HEK293 (cell line): ENCODE measurements at regions not wholly inside any gene's neighbourhood (a gene's known extent, or its start where the extent isn't known, plus 50 kb on each side); places are given as distances from the start of the nearest gene placed in this dataset.

Experiments used
- CTCF ChIA-PET: fragments of 350-600 bp; formaldehyde crosslinking; extraction: SDS; loops from one replicate; lab custom pipeline; 2021; ENCODE audit warnings: antibody characterized with exemption; lab: Yijun Ruan, JAX
- POLR2A ChIA-PET: fragments of 300-600 bp; formaldehyde crosslinking; extraction: SDS; loops from one replicate; lab custom pipeline; 2020; ENCODE audit warnings: antibody characterized with exemption, inconsistent platforms; lab: Yijun Ruan, JAX
- H3K27ac ChIP-seq: fragments of 200-500 bp; sonication (Bioruptor generic); 2 replicates; pipeline ENCODE4 v1.5.1; 2014; ENCODE audit warnings: low read depth, low read length, control low read depth, inconsistent platforms; ENCODE audit errors: extremely low read depth
- H3K36me3 ChIP-seq, 2 experiments: fragments of 200-500 bp in 1 of 2; sonication (Bioruptor generic) in 1 of 2; 1 replicate in 1 of 2; 2 replicates in 1 of 2; pipeline ENCODE4 v1.5.1; 2014 to 2017; ENCODE audit warnings: inconsistent platforms in 2 of 2, low read length in 2 of 2; ENCODE audit not compliant: control insufficient read depth in 2 of 2, insufficient read depth in 1 of 2
- H3K4me1 ChIP-seq: fragments of 200-500 bp; sonication (Bioruptor generic); 2 replicates; pipeline ENCODE4 v1.5.1; 2014; ENCODE audit warnings: mild to moderate bottlenecking, low read length, inconsistent platforms; ENCODE audit not compliant: control insufficient read depth, insufficient read depth
- H3K4me3 ChIP-seq: 2 replicates; pipeline ENCODE4 v1.5.1; 2011; ENCODE audit warnings: low read depth, mild to moderate bottlenecking, control low read depth, low read length, moderate library complexity
- H3K9me3 ChIP-seq: fragments of 200-500 bp; sonication (Bioruptor generic); 2 replicates; pipeline ENCODE4 v1.5.1; 2014; ENCODE audit warnings: low read depth, low read length, inconsistent platforms; ENCODE audit not compliant: control insufficient read depth, insufficient read depth
- ATF2 ChIP-seq: fragments of 450-650 bp; formaldehyde crosslinking; IDR thresholded peaks from 2 replicates; pipeline ENCODE4 v1.5.1; 2016; ENCODE audit warnings: missing biosample characterization, missing genetic modification characterization, low read depth
- HIC1 ChIP-seq: fragments of 450-650 bp; formaldehyde crosslinking; IDR thresholded peaks from 2 replicates; pipeline ENCODE4 v1.5.1; 2016; ENCODE audit warnings: missing biosample characterization, missing genetic modification characterization
- HOXA7 ChIP-seq: sonication (generic); formaldehyde crosslinking; IDR thresholded peaks from 2 replicates; pipeline ENCODE4 v1.8.1; 2022; ENCODE audit warnings: missing genetic modification reagents, borderline replicate concordance
- MYNN ChIP-seq: fragments of 450-650 bp; formaldehyde crosslinking; IDR thresholded peaks from 2 replicates; pipeline ENCODE4 v1.5.1; 2016; ENCODE audit warnings: missing biosample characterization, missing genetic modification characterization, borderline replicate concordance
- PATZ1 ChIP-seq: fragments of 450-650 bp; formaldehyde crosslinking; IDR thresholded peaks from 2 replicates; pipeline ENCODE4 v1.5.1; 2016; ENCODE audit warnings: missing biosample characterization, missing genetic modification characterization
- SETDB1 ChIP-seq: IDR thresholded peaks from one replicate; pipeline ENCODE4 v1.6.1; 2017; ENCODE audit warnings: mild to moderate bottlenecking, low read length, moderate library complexity, mixed read lengths; ENCODE audit not compliant: insufficient read length
- ZNF26 ChIP-seq: fragments of 450-650 bp; formaldehyde crosslinking; IDR thresholded peaks from 2 replicates; pipeline ENCODE4 v1.5.1; 2016; ENCODE audit warnings: missing biosample characterization, missing genetic modification characterization
- ZNF311 ChIP-seq: fragments of 450-650 bp; formaldehyde crosslinking; IDR thresholded peaks from 2 replicates; pipeline ENCODE4 v1.5.1; 2017; ENCODE audit warnings: missing biosample characterization, missing genetic modification characterization, borderline replicate concordance
- ZNF670 ChIP-seq: fragments of 450-650 bp; formaldehyde crosslinking; IDR thresholded peaks from 2 replicates; pipeline ENCODE4 v1.5.1; 2016; ENCODE audit warnings: missing biosample characterization, missing genetic modification characterization, low read depth
- ZNF777 ChIP-seq: fragments of 450-650 bp; formaldehyde crosslinking; IDR thresholded peaks from 2 replicates; pipeline ENCODE4 v1.5.1; 2017; ENCODE audit warnings: missing biosample characterization, missing genetic modification characterization, borderline replicate concordance
- ZNF837 ChIP-seq: fragments of 450-650 bp; formaldehyde crosslinking; IDR thresholded peaks from 2 replicates; pipeline ENCODE4 v1.5.1; 2016; ENCODE audit warnings: missing biosample characterization, missing genetic modification characterization
- TF ChIP-seq, protein P1 (sequence below): fragments of 450-650 bp; formaldehyde crosslinking; IDR thresholded peaks from 2 replicates; pipeline ENCODE4 v1.5.1; 2016; ENCODE audit warnings: missing biosample characterization, missing genetic modification characterization

DNA sequence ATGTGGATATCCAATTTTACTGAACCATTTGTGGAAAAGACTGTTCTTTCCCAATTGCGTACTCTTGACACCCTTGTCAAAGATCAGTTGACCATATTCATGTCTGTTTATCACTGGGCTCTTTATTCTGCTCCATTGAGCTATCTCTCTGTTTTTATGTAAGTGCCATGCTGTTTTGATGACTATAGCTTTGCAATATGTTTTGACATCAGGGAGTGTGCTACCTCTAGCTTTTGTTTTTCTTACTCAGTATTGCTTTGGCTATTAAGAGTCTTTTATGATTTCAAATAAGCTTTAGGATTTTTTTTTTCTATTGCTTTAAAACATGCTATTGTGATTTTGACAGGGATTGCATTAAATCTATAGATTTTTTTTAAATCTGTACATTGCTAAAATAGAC lies 194.3 kb downstream of the SNAPC1 start:
- ChIA-PET POLR2A (no interaction called here), CTCF (no interaction called here)
- Histone ChIP-seq H3K36me3 (no peaks in the 10 kb centered on the region), H3K4me1 (no peaks in the 10 kb centered on the region), H3K9me3 (no peaks in the 10 kb centered on the region; the same call in 1 of the 2 replicates), H3K4me3 (no peak overlapping the region), H3K27ac (no peak overlapping the region)
- peak; percentile 70 for TF ChIP-seq SETDB1
- no peak for TF ChIP-seq ZNF670

GRCh38 chr14:61959348-61959747 lies 197.1 kb downstream of the SNAPC1 start:
- Histone ChIP-seq H3K9me3 (no peaks in the 10 kb centered on the region; the same call in 1 of the 2 replicates), H3K27ac (no peak overlapping the region), H3K4me3 (no peak overlapping the region), H3K4me1 (no peaks in the 10 kb centered on the region)
- CTCF ChIA-PET, result no interaction called here
- TF ChIP-seq PATZ1 (tag by site-specific recombination), result no peak
- TF ChIP-seq ZNF311 (tag by site-specific recombination), result no peak
- TF ChIP-seq ZNF837 (tag by site-specific recombination), result no peak
- no peak for TF ChIP-seq ZNF26 (tag by site-specific recombination)
- TF ChIP-seq ZNF777, result no peak
- no peak for TF ChIP-seq HOXA7 (CRISPR knock-in tag)
- TF ChIP-seq MYNN (tag by site-specific recombination), result no peak
- TF ChIP-seq, all 188 proteins: peak for 0
- POLR2A ChIA-PET, result no interaction called here
- no peaks in the 10 kb centered on the region for H3K36me3 ChIP-seq

DNA sequence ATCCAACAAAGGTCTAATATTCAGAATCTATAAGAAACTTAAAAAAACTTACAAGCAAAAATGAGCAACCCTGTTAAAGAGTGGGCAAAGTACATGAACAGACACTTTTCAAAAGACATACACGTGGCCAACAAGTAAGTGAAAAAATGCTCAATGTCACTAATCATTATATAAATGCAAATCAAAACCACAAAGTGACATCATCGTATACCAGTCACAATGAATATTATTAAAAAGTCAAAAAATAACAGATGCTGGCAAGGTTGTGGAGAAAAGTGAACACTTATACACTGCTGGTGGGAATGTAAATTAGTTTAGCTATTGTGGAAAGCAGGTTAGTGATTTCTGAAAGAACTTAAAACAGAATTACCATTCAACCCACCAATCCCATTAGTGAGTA lies 199.1 kb downstream of the SNAPC1 start:
- ChIA-PET POLR2A (no interaction called here), CTCF (interaction anchor here (0.6 kb wide), 1 partner anchor 127 kb away, joined by 3 read pairs; no protein-coding TSS in a partner anchor)
- H3K4me1 ChIP-seq, result no peaks in the 10 kb centered on the region
- no peak overlapping the region for H3K4me3 ChIP-seq
- no peaks in the 10 kb centered on the region; the same call in 1 of the 2 replicates for H3K9me3 ChIP-seq
- H3K27ac ChIP-seq, result no peak overlapping the region
- no peaks in the 10 kb centered on the region for H3K36me3 ChIP-seq
- TF ChIP-seq, protein P1, sequence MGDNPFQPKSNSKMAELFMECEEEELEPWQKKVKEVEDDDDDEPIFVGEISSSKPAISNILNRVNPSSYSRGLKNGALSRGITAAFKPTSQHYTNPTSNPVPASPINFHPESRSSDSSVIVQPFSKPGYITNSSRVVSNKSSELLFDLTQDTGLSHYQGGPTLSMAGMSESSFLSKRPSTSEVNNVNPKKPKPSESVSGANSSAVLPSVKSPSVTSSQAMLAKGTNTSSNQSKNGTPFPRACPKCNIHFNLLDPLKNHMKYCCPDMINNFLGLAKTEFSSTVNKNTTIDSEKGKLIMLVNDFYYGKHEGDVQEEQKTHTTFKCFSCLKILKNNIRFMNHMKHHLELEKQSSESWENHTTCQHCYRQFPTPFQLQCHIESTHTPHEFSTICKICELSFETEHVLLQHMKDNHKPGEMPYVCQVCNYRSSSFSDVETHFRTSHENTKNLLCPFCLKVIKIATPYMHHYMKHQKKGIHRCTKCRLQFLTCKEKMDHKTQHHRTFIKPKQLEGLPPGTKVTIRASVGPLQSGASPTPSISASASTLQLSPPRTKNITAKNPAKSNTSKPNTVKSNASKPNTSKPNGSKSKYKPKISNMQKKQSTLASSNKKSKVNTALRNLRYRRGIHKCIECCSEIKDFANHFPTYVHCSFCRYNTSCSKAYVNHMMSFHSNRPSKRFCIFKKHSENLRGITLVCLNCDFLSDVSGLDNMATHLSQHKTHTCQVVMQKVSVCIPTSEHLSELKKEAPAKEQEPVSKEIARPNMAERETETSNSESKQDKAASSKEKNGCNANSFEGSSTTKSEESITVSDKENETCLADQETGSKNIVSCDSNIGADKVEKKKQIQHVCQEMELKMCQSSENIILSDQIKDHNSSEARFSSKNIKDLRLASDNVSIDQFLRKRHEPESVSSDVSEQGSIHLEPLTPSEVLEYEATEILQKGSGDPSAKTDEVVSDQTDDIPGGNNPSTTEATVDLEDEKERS (tag by site-specific recombination), result no peak
- TF ChIP-seq ATF2 (tag by site-specific recombination) (peak; percentile 38; the same call in 1 of the 2 replicates), HIC1 (tag by site-specific recombination) (no peak)
